Epithelial cell of proximal tubule (primary cell): ENCODE measurements at regions not wholly inside any gene's neighbourhood (a gene's known extent, or its start where the extent isn't known, plus 50 kb on each side); places are given as distances from the start of the nearest gene placed in this dataset.

Experiments
- DNase-seq: peaks from one replicate; pipeline ENCODE4 v3.0.0-alpha.2; 2011; ENCODE audit warnings: low read depth
- H3K4me3 ChIP-seq: 2 replicates; pipeline ENCODE4 v1.5.1; 2011; ENCODE audit warnings: low read depth, mild to moderate bottlenecking, low read length
- TF ChIP-seq, protein P1 (sequence below): conservative IDR thresholded peaks from 2 replicates; pipeline ENCODE4 v1.5.1; 2012; ENCODE audit warnings: low read depth, mild to moderate bottlenecking, low read length

DNA sequence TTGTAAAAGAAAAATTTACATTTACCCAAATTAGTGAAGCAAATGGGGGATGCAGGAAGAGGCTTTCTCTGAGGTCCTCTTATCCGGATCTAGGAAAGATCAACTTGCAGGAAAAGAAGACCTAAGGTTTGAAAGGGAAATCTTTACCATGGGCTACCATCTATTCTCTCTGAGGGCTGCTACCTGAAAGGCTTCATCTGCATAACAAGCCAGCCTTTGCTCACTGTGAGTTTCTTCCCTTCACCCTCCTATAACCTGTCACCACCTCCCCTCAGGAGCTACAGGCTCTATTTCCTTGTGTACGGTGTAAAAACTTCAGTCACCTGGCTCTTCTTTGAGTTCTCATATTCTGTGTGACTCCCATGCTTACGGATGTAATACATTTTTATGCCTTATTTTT, 118.6 kb upstream of the BEND4 start:
- no peak for DNase-seq
- H3K4me3 ChIP-seq = no peak overlapping the region
- TF ChIP-seq, protein P1, sequence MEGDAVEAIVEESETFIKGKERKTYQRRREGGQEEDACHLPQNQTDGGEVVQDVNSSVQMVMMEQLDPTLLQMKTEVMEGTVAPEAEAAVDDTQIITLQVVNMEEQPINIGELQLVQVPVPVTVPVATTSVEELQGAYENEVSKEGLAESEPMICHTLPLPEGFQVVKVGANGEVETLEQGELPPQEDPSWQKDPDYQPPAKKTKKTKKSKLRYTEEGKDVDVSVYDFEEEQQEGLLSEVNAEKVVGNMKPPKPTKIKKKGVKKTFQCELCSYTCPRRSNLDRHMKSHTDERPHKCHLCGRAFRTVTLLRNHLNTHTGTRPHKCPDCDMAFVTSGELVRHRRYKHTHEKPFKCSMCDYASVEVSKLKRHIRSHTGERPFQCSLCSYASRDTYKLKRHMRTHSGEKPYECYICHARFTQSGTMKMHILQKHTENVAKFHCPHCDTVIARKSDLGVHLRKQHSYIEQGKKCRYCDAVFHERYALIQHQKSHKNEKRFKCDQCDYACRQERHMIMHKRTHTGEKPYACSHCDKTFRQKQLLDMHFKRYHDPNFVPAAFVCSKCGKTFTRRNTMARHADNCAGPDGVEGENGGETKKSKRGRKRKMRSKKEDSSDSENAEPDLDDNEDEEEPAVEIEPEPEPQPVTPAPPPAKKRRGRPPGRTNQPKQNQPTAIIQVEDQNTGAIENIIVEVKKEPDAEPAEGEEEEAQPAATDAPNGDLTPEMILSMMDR = no peak

DNA sequence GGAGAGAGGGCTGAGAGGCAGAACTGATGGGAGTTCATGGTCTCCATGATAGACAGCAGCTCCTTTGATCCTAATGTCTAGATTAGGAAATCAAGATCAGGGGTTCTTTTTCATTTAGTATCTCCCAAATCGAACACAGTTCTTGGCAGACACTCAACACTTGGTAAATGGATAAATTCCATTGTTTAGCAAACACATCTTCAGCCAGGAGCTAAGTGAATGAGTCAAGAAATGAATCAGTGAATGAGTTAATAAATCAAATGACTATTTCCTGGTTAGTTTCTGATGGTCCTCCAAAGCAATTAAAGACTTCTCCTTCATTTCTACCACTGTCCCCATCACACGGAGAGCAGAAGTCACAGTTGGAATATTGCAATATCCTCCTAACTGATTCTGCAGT, 120.0 kb upstream of the SHISA3 start:
- DNase-seq = no peak
- H3K4me3 ChIP-seq = no peak overlapping the region
- TF ChIP-seq, protein P1 = no peak

DNA sequence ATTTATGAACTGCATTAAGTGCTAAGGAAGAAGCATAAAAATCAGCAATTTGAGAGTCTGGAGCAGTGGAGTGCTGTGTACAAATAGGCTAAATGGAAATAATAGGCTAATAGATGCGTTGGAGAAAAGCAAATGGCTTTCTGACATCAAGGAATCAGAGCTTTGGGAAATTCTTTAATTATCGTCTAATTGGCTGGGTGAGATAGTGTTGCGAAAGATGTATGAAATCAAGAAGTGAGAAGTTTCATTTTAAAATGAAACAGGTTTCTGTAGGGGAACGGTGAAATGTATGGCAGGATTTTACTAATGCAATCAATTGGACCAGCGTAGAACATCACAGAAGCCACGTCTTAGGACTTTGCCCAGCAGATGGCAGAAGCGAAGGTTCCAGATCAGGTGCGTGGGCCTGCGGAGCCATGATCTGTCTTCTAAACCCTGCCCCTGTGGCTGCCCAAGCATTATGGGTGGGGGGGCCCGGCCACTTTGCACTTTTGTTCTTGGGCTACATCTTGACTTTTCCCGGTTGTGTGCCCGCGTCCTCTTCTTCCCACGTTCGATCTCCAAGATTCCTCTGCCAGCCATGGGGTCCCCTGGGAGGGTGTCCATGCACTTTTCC, 118.5 kb upstream of the SHISA3 start:
- DNase-seq = no peak
- H3K4me3 ChIP-seq = no peak overlapping the region
- TF ChIP-seq, protein P1 = no peak

DNA sequence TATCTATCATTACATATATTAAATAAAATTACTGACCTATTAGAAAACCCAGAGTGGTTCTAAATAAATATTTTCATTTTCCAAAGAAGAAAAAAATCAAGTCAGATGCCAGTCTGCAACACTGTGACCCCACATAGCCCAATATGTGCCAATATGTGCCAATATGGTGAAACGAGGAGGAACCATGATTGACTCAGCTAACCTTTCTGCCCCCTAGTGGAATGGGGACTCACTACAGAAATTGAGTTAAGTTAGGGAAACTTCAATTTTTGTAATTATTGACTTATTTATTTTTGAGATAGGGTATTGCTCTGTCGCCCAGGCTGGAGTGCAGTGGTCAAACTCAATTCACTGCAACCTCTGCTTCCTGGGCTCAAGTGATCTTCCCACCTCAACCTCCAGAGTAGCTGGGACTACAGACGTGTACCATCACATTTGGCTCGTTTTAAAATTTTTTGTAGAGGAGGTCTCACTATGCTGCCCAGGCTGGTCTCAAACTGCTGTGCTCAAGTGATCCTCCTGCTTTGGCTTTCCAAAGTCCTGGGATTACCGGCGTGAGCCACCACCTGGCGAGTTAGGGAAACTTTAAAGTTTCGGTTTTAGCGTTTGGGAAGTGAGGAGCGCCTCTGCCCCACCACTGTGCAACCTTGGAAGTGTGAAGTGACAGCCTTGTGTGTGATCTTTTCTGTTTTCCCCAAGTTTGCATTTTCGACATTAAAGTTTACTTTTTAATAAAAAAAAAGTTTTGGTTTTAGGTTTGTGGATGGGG, 116.8 kb upstream of the SHISA3 start:
- DNase-seq = no peak
- H3K4me3 ChIP-seq = no peak overlapping the region
- TF ChIP-seq, protein P1 = peak; percentile 75

DNA sequence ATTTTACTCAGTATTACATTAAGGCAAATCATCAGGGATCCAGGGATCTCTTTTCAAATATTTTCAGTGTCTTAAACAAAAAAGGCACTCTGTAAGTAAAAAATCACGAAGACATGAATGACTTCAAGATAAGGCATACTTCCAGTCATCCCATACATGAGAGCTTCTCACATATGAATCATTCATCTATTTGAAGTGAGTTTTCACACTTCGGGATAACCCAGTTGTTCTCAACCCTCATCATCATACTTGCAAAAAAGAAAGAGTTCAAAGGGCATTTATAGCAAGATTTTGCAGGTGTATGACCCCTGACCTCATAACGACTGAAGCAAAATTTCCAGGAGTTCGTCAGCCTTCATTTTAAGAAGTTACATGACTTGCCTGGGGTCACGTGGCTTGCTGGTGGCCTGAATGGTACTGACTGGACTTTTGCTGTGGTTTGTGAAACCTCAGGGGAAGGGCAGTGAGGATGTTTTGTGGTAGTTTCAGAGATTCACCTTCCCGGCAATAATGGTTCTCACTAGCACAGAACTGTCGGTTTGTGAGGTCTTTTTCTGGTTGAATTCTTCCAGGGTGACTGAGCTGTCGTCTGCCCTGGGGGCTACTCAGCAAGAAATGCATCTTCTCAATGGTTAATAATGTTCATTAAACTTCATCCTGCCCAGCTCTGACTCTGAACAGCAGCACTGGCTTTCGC, 115.8 kb upstream of the SHISA3 start:
- no peak overlapping the region for H3K4me3 ChIP-seq
- TF ChIP-seq, protein P1 = no peak
- no peak for DNase-seq

DNA sequence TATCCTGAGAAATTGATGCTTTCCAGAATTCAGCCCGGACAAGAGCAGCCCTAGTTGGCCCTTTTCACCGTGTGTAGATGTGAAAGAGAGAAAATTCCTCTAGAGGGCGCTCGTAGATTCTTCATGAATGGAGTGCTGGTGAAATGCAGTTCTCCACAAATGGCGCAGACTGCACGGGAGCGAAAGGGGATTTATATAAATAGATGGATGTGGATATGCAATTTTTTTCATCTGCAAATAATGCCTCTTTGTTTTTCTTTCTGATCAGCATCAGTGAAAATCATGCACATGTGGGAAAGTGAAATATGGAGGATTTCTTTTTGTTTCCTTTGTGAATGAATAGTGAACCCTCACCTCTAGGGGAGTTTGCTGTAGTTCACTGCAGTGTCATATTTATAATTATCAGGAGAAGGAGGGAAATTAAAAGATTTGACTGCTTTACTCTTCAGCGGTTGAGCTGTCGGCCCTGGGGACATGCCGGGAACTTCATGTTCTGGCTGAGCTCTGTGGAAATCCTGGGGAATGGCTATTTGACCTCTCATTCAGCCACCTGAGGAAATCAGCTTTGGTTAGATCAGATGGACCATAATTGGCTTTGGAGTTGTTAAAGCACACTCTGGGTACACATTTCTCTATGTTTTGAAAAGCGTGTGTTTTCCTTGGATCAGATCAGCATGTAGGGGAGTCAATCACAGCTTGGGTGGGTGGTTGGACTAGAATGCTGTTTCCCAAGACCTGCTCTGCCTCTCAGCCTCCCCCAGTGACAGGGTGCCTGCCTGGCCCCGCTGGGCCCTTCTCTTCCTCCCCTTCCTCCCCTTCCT, 115.0 kb upstream of the SHISA3 start:
- H3K4me3 ChIP-seq = peak overlapping the region; percentile 13
- peak; percentile 49 for DNase-seq

More for the DNA sequence above, 115.0 kb upstream of the SHISA3 start:
- TF ChIP-seq, protein P1 = peak; percentile 85
